ENCODE measurements at regions not wholly inside any gene's neighbourhood (a gene's known extent, or its start where the extent isn't known, plus 50 kb on each side); places are given as distances from the start of the nearest gene placed in this dataset.
A peak's percentile ranks its signal among the peaks of the same experiment; 100 is the strongest.

DNA sequence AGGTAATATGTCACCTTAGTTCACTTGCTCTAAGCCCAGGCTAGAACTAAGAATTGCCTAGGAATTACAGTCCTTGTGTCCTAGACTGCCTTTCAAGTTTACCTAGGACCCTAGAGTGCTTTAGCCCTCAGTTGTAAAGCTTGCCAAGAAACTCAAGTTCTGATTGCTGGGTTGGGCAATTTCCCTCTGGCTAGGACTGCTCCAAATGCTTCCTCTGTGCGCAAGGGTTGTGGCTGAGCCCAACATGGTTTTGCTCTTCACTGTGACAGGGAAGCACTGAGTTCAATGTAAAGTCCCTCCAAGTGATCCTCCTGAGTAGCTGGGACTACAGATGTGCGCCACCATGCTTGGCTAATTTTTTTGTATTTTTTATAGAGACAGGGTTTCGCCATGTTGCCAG is 102.3 kb upstream of the NEK7 start:
- in situ Hi-C loops (cut with HindIII; ENCODE audit: low sequenced_read_pairs), result no loop called here
- TF ChIP-seq CTCF (IDR thresholded peaks at IDR 0.05; ENCODE audit: low read depth, low read length, missing control alignments), result no peak
- no peak for DNase-seq (ENCODE audit: low read depth)
- no peak overlapping the region for H3K4me3 ChIP-seq (ENCODE audit: low read depth, low read length)

DNA sequence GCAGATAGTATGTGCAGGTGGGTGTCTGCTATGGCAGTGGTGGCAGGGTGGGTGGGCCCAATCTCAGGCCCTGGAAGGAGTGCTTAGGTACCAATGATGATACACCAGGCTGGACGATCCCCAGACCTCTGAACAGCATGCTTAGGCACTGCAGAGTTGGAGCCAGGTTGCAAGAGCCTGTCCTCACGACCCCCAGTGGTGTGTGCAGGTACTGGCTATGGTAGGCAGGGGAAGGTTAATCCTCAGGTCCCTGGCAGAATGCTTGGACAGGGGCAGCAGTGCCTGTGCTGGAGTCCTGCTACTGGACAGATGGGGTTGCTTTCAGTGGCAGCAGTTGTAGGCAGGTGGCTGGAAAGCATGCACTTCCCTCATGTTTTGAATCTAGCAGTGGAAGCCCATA is 100.5 kb upstream of the NEK7 start:
- no peak overlapping the region for H3K4me3 ChIP-seq (ENCODE audit: low read depth, low read length)
- DNase-seq (ENCODE audit: low read depth), result no peak
- TF ChIP-seq CTCF (IDR thresholded peaks at IDR 0.05; ENCODE audit: low read depth, low read length, missing control alignments), result no peak
- in situ Hi-C loops (cut with HindIII; ENCODE audit: low sequenced_read_pairs), result no loop called here

GRCh38 chr1:198064181-198064580 is 92.6 kb upstream of the NEK7 start:
- TF ChIP-seq CTCF (IDR thresholded peaks at IDR 0.05; ENCODE audit: low read depth, low read length, missing control alignments), result no peak
- no peak overlapping the region for H3K4me3 ChIP-seq (ENCODE audit: low read depth, low read length)
- in situ Hi-C loops (cut with HindIII; ENCODE audit: low sequenced_read_pairs), result no loop called here
- no peak for DNase-seq (ENCODE audit: low read depth)

GRCh38 chr1:198068285-198068684 is 88.5 kb upstream of the NEK7 start:
- TF ChIP-seq CTCF (IDR thresholded peaks at IDR 0.05; ENCODE audit: low read depth, low read length, missing control alignments), result no peak
- in situ Hi-C loops (cut with HindIII; ENCODE audit: low sequenced_read_pairs), result no loop called here
- H3K4me3 ChIP-seq (ENCODE audit: low read depth, low read length), result no peak overlapping the region
- no peak for DNase-seq (ENCODE audit: low read depth)

DNA sequence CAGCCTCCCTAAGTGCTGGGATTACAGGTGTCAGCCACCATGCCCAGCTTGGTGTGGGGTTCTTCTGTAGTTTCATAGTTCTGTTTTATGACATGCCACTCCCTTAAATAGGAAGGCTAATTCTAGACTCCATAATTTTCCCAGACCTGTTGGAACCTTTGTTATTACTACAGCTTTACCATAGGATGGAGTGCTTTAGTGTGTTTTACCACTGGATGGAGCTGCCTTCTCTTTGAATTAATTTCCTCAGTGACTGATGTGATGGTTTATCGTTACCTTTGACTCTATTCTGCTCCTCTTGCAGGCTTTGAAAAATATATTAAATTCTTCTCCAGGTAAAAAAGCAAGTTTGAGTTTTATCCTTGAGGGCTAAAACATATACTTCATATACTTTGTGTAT is 84.6 kb upstream of the NEK7 start:
- TF ChIP-seq CTCF (IDR thresholded peaks at IDR 0.05; ENCODE audit: low read depth, low read length, missing control alignments), result peak; percentile 5
- no peak for DNase-seq (ENCODE audit: low read depth)
- in situ Hi-C loops (cut with HindIII; ENCODE audit: low sequenced_read_pairs), result no loop called here
- no peak overlapping the region for H3K4me3 ChIP-seq (ENCODE audit: low read depth, low read length)

- in situ Hi-C loops (cut with HindIII; ENCODE audit: low sequenced_read_pairs), result no loop called here
- no peak overlapping the region for H3K4me3 ChIP-seq (ENCODE audit: low read depth, low read length)
- no peak for TF ChIP-seq CTCF (IDR thresholded peaks at IDR 0.05; ENCODE audit: low read depth, low read length, missing control alignments)
- DNase-seq (ENCODE audit: low read depth), result no peak
These were observed 81.5 kb upstream of the NEK7 start for GRCh38 chr1:198075296-198075695.

DNA sequence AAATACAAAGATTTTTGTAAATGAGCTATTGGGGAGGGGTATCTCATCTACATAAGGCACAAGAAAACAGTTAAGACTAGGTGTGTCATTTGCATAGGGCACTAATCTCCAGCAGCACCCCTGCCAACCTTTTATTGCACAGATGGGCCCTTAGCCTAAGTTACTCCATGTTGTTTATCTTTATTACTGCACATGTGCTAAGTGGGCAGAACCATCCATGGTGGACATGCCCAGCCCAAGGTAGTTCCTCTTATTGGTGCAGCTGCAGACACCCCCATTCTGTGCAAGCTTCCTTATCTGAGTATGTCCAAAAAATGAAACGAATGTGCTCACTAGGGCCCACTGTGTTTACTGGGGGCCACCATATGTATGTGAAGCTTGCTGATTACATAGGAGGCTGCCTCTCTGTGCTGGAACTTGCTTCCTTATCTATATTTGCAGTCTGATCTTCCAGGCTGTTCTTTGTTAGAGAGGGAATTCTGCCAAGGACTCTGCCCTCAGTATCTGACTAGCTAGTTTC is 77.3 kb upstream of the NEK7 start:
- no peak overlapping the region for H3K4me3 ChIP-seq (ENCODE audit: low read depth, low read length)
- no peak for TF ChIP-seq CTCF (IDR thresholded peaks at IDR 0.05; ENCODE audit: low read depth, low read length, missing control alignments)
- in situ Hi-C loops (cut with HindIII; ENCODE audit: low sequenced_read_pairs), result no loop called here
- DNase-seq (ENCODE audit: low read depth), result no peak
